CD4-positive, alpha-beta T cell treated with Interleukin-10 for 1 hour (primary cell): ENCODE measurements at regions not wholly inside any gene's neighbourhood (a gene's known extent, or its start where the extent isn't known, plus 50 kb on each side); places are given as distances from the start of the nearest gene placed in this dataset.
"Not testable (repeated sequence)": the region's sequence is repeated elsewhere in the genome, so short reads cannot be mapped to it uniquely, and the experiment has no call there.

Source experiments
- DNase-seq: peaks from one replicate; pipeline ENCODE4 v3.0.0-alpha.2; 2020

GRCh38 chr4:23504083-23504482 lies 385.8 kb downstream of the PPARGC1A start:
- DNase-seq, result no peak

- no peak for DNase-seq
These were observed 388.9 kb downstream of the PPARGC1A start for GRCh38 chr4:23500894-23501449.

- no peak for DNase-seq
These were observed 404.0 kb downstream of the PPARGC1A start for GRCh38 chr4:23485801-23486200.

GRCh38 chr4:23484689-23485088 lies 405.2 kb downstream of the PPARGC1A start:
- no peak for DNase-seq

GRCh38 chr4:23483320-23483960 lies 406.4 kb downstream of the PPARGC1A start:
- DNase-seq, result no peak

GRCh38 chr4:23481566-23481965 lies 408.3 kb downstream of the PPARGC1A start:
- no peak for DNase-seq

- DNase-seq, result no peak
These were observed 411.9 kb downstream of the PPARGC1A start for GRCh38 chr4:23477905-23478304.

GRCh38 chr4:23476515-23477090 lies 413.2 kb downstream of the PPARGC1A start:
- DNase-seq, result no peak

GRCh38 chr4:23463071-23463470 lies 426.8 kb downstream of the PPARGC1A start:
- no peak for DNase-seq

- no peak for DNase-seq
These were observed 431.8 kb downstream of the PPARGC1A start for GRCh38 chr4:23458054-23458453.

- DNase-seq, result no peak
These were observed 433.0 kb downstream of the PPARGC1A start for GRCh38 chr4:23456864-23457263.

GRCh38 chr4:23455456-23456158 lies 434.2 kb downstream of the PPARGC1A start:
- DNase-seq, result no peak

GRCh38 chr4:23441530-23442069 lies 448.2 kb downstream of the PPARGC1A start:
- no peak for DNase-seq

GRCh38 chr4:23438764-23439163 lies 451.1 kb downstream of the PPARGC1A start:
- DNase-seq, result no peak

GRCh38 chr4:23429497-23429896 lies 460.4 kb downstream of the PPARGC1A start:
- no peak for DNase-seq

- DNase-seq, result no peak
These were observed 464.3 kb downstream of the PPARGC1A start for GRCh38 chr4:23425570-23425969.

GRCh38 chr4:23423540-23423939 lies 466.3 kb downstream of the PPARGC1A start:
- no peak for DNase-seq

GRCh38 chr4:23422878-23423277 lies 467.0 kb downstream of the PPARGC1A start:
- no peak for DNase-seq

GRCh38 chr4:23413631-23414030 lies 476.2 kb downstream of the PPARGC1A start:
- no peak for DNase-seq

- no peak for DNase-seq
These were observed 477.1 kb downstream of the PPARGC1A start for GRCh38 chr4:23412701-23413100.

- DNase-seq, result not testable (repeated sequence)
These were observed 480.9 kb downstream of the PPARGC1A start for GRCh38 chr4:23408913-23409312.

GRCh38 chr4:23401572-23401971 lies 488.3 kb downstream of the PPARGC1A start:
- DNase-seq, result no peak

GRCh38 chr4:23392860-23393458 lies 496.9 kb downstream of the PPARGC1A start:
- no peak for DNase-seq
